ENCODE measurements at regions not wholly inside any gene's neighbourhood (a gene's known extent, or its start where the extent isn't known, plus 50 kb on each side); places are given as distances from the start of the nearest gene placed in this dataset.

- Histone ChIP-seq H3K27ac (no peak overlapping the region), H3K4me3 (no peak overlapping the region), H3K79me2 (ENCODE audit: low read depth) (no peaks in the 10 kb centered on the region), H4K20me1 (ENCODE audit: low read depth) (no peaks in the 10 kb centered on the region), H3K9me3 (ENCODE audit: low read depth) (no peaks in the 10 kb centered on the region), H3K4me2 (no peak overlapping the region), H3K36me3 (no peaks in the 10 kb centered on the region), H3K9ac (no peak overlapping the region), H2AFZ (replicated peaks) (no peak overlapping the region), H3K27me3 (no peaks in the 10 kb centered on the region), H3F3A (ENCODE audit: low read depth) (no peaks in the 10 kb centered on the region), H3K4me1 (no peaks in the 10 kb centered on the region)
- H3K36me3 Mint-ChIP-seq, result no peaks in the 10 kb centered on the region
- DNase-seq (ENCODE audit: low spot score), result no peak
- H3K9me3 Mint-ChIP-seq, result no peaks in the 10 kb centered on the region
- H3K27me3 Mint-ChIP-seq (ENCODE audit: insufficient read depth, low read depth), result peaks cover under 1% of the 10 kb centered on the region
- H3K4me3 Mint-ChIP-seq, result no peak overlapping the region
- H3K4me1 Mint-ChIP-seq, result peaks cover 7% of the 10 kb centered on the region
- no peak for TF ChIP-seq EZH2phosphoT487 (IDR thresholded peaks at IDR 0.05)
- no peak for TF ChIP-seq EZH2 (IDR thresholded peaks at IDR 0.05)
- no peak for TF ChIP-seq CTCF (IDR thresholded peaks at IDR 0.05)
- no peak overlapping the region for H3K27ac Mint-ChIP-seq
Observed at GRCh38 chr6:108748959-108749358, 99.3 kb upstream of the ARMC2 start.

GRCh38 chr6:108750801-108751200 lies 97.4 kb upstream of the ARMC2 start:
- H3K27ac ChIP-seq, result no peak overlapping the region
- no peak for DNase-seq (ENCODE audit: low spot score)
- no peaks in the 10 kb centered on the region for H3K27me3 ChIP-seq
- TF ChIP-seq EZH2phosphoT487 (IDR thresholded peaks at IDR 0.05) (no peak), CTCF (IDR thresholded peaks at IDR 0.05) (no peak), EZH2 (IDR thresholded peaks at IDR 0.05) (no peak)
- H3K27ac Mint-ChIP-seq, result no peak overlapping the region
- no peaks in the 10 kb centered on the region for H3K36me3 Mint-ChIP-seq
- no peaks in the 10 kb centered on the region for H4K20me1 ChIP-seq (ENCODE audit: low read depth)
- no peak overlapping the region for H3K4me3 Mint-ChIP-seq
- H3K36me3 ChIP-seq, result no peaks in the 10 kb centered on the region
- no peak overlapping the region for H2AFZ ChIP-seq (replicated peaks)
- H3K4me1 ChIP-seq, result no peaks in the 10 kb centered on the region
- H3K4me3 ChIP-seq, result no peak overlapping the region
- H3K79me2 ChIP-seq (ENCODE audit: low read depth), result no peaks in the 10 kb centered on the region
- no peak overlapping the region for H3K9ac ChIP-seq
- peaks cover 3% of the 10 kb centered on the region for H3K27me3 Mint-ChIP-seq (ENCODE audit: insufficient read depth, low read depth)
- no peaks in the 10 kb centered on the region for H3K9me3 ChIP-seq (ENCODE audit: low read depth)
- no peaks in the 10 kb centered on the region for H3K9me3 Mint-ChIP-seq
- no peak overlapping the region for H3K4me2 ChIP-seq
- H3K4me1 Mint-ChIP-seq, result peaks cover 7% of the 10 kb centered on the region
- no peaks in the 10 kb centered on the region for H3F3A ChIP-seq (ENCODE audit: low read depth)

- no peak overlapping the region for H3K27ac Mint-ChIP-seq
- H3K9ac ChIP-seq, result no peak overlapping the region
- H3K4me3 Mint-ChIP-seq, result no peak overlapping the region
- H2AFZ ChIP-seq (replicated peaks), result no peak overlapping the region
- H3K27me3 ChIP-seq, result no peaks in the 10 kb centered on the region
- H3K9me3 Mint-ChIP-seq, result no peaks in the 10 kb centered on the region
- H3K4me3 ChIP-seq, result no peak overlapping the region
- no peak for DNase-seq (ENCODE audit: low spot score)
- no peak overlapping the region for H3K27ac ChIP-seq
- H4K20me1 ChIP-seq (ENCODE audit: low read depth), result no peaks in the 10 kb centered on the region
- H3K9me3 ChIP-seq (ENCODE audit: low read depth), result no peaks in the 10 kb centered on the region
- H3K79me2 ChIP-seq (ENCODE audit: low read depth), result no peaks in the 10 kb centered on the region
- no peak overlapping the region for H3K4me2 ChIP-seq
- H3K36me3 ChIP-seq, result no peaks in the 10 kb centered on the region
- H3F3A ChIP-seq (ENCODE audit: low read depth), result no peaks in the 10 kb centered on the region
- H3K4me1 Mint-ChIP-seq, result peaks cover 7% of the 10 kb centered on the region
- no peaks in the 10 kb centered on the region for H3K36me3 Mint-ChIP-seq
- peaks cover 3% of the 10 kb centered on the region for H3K27me3 Mint-ChIP-seq (ENCODE audit: insufficient read depth, low read depth)
- TF ChIP-seq EZH2phosphoT487 (IDR thresholded peaks at IDR 0.05) (no peak), CTCF (IDR thresholded peaks at IDR 0.05) (no peak), EZH2 (IDR thresholded peaks at IDR 0.05) (no peak)
- H3K4me1 ChIP-seq, result no peaks in the 10 kb centered on the region
Observed at GRCh38 chr6:108751282-108751681, 96.9 kb upstream of the ARMC2 start.

Data from neural progenitor cell (in vitro differentiated cells).